HG03432 (cell line): ENCODE measurements at regions not wholly inside any gene's neighbourhood (a gene's known extent, or its start where the extent isn't known, plus 50 kb on each side); places are given as distances from the start of the nearest gene placed in this dataset.
A peak's percentile ranks its signal among the peaks of the same experiment; 100 is the strongest.

Experiments used
- ATAC-seq: cut with Tn5 transposase; IDR thresholded peaks from one replicate; pipeline ENCODE4 v1.9.1; 2021; ENCODE audit warnings: mild to moderate bottlenecking, moderate library complexity; ENCODE audit not compliant: unreplicated experiment

DNA sequence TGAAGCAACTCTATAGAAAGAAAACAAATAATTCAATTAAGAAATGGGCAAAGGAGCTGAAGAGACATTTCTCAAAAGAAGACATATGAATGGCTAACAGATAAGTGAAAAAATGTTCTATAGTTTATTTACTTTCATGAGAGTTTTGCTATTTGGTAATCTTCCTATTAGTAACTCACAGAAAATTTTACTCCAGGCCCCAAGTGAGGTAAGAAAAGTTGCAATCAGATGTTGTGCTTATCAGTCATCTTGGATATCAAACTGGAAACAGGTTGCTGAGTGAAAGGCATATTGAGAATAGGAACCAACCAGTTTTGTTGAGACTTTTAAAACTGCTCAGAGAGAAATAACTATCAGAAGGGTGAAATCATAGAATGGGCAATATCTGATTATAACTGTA is 1179.0 kb upstream of the ACVR2A start:
- no peak for ATAC-seq

DNA sequence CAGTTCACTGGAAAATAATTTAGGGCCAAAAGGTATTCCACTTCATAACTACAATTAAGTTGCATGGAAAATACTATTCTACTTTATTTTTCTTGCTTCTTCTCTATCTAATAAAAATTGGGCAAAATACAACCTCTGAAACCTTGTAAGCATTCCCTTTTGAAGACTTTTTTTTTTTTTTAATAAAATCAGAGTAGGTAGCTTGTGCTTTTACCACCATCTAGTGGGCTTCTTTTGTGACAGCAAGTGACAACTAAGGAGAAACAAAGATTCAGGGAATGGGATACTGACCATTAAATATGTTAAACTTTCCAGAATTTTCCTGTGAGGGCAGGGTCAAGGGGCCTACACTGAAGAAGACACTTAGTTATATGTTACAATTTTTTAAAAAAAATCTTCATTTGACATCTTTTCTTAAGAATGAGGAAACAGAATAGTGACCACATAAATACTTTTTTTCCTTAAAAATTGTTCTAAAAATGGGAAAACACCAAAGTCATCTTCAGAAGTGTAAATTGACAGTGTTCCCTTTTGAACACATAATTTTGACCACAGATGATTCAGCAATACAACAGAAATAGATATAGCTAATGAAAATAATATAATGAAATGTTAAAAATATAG is 1183.2 kb upstream of the ACVR2A start:
- no peak for ATAC-seq

DNA sequence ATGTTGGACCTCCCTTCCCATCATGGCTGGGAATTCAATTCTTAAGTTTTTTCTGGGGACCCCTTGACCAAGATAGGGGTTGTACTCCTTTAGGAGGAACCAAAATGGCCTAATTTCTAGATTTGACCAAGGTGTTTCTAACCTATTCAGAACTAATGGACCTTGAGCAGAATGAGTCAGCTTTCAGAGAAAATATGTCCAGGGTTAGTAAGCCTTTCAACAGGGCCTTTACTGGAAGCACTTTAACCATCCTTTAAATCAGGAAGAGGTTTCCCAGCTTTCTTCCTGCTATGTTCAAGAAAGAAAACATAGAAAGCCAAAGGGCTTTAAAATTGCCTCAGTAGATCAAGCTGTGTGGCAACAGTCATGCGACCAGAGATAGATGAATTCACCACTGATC is 1184.9 kb upstream of the ACVR2A start:
- no peak for ATAC-seq

DNA sequence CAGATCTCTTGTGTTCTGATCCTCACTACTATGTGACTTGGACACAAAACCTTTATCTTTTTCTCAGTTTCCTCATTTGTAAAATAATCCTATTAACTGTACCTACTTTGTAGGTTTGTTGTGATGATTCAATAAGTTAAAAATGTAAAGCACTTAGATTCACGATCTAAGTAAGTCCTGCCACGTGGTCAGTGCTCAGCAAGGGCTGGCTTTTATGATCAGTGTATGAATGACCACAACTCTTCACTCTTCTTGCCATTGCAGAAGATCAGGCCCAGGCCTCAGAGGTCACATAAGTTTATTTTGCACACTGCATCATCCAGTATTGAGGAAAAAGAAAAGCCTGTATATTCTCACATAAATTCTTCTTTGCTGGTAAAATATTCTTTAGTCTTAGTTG is 1192.5 kb upstream of the ACVR2A start:
- ATAC-seq: no peak

DNA sequence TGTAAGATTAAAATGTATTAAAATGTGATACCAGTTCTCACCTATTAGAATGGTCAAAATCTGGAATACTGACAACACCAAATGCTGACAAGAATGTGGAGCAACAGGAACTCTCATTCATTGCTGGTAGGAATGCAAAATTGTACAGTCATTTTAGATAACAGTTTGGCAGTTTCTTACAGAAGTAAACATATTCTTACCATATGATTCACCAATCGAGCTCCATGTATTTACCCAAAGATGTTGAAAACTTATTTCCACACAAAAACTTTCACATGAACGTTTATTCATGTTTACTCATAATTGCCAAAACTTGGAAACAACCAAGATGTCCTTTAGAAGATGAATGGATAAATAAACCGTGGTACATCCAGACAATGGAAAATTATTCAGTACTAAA is 1193.5 kb upstream of the ACVR2A start:
- no peak for ATAC-seq

DNA sequence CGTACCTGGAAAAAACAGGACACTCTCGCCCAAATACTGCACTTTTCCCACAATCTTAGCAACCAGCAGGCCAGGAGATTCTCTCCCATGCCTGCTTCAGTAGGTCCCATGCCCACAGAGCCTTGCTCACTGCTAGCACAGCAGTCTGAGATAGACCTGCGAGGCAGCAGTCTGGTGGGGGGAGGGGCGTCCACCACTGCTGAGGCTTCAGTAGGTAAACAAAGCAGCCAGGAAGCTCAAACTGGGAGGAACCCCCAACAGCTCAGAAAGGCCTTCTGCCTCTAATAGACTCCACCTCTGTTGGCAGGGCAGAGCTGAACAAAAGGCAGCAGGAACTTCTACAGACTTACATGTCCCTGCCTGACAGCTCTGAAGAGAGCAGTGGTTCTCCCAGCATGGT is 1202.8 kb upstream of the ACVR2A start:
- no peak for ATAC-seq

DNA sequence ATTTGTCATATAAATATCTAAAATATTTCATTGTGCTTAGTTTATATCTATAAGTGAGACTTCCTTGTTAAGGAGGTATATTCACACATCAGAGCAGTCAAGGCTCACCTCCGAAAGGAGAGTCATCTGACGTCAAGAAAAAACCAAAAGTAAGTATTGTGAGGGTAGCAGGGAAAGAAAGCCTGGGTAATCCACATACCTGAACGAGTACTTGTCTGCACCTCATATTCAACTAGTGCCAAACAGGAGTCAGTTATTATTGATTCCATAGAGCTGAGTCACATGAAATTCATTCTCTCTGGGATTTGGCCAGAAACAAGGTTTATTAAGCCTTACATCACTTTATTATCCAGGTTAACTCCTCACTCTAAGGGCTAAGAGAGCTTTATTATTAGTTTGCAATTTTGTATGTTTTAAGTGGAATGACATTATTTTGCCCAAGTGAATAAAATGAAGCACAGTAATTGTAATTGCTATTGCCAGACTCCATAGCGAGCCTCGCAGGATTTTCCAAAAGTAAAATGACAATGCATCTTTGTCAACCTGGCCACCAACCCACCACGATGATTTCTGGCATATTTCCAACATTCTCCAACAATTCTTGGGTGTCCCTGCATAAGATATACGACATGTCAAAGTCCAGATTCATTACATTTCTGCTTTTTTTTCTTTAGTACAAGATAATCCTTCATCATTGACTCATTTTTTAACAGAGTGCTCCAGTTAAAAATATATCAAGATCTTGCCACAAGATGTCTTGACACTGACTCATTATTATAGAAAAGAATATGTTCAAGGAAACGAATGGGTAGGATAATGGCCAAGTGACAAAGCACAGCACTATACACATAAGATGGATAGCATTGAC is 1210.4 kb upstream of the ACVR2A start:
- ATAC-seq: no peak

DNA sequence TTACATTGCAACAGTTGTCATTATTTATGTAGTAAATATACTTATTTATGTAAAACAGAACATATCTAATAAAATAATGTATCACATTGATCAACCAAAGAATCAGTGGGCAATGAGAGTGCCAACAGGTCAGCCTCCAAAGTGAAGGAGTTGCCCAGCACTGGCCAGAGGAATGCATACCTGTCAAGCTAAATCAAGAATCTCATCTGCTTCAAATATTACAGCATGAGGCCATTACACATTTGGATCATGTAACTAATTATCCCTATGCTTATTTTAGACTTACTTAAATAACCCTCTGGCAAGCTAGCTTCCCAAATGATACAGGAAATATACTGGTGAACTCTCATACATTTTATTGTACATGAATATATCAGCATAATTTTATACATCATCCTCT is 1211.7 kb upstream of the ACVR2A start:
- no peak for ATAC-seq

DNA sequence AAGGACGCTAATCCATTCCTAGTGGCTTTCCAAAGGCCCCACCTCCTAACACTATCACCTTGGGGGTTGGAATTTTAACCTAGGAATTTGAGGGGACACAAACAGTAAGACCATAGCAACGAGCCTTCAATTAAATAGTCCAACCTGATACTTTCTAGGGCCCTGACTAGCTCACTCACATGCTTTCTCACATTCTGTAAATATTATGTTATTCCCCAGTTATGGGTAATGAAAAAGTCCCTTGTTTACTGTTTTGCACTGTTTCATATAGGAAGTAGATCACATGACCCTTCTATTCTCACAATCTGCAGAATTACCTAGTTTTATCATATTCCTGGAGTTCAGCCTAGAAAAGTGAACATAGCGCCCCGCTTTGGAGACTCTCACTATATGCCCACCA is 1212.1 kb upstream of the ACVR2A start:
- peak; percentile 55 for ATAC-seq

DNA sequence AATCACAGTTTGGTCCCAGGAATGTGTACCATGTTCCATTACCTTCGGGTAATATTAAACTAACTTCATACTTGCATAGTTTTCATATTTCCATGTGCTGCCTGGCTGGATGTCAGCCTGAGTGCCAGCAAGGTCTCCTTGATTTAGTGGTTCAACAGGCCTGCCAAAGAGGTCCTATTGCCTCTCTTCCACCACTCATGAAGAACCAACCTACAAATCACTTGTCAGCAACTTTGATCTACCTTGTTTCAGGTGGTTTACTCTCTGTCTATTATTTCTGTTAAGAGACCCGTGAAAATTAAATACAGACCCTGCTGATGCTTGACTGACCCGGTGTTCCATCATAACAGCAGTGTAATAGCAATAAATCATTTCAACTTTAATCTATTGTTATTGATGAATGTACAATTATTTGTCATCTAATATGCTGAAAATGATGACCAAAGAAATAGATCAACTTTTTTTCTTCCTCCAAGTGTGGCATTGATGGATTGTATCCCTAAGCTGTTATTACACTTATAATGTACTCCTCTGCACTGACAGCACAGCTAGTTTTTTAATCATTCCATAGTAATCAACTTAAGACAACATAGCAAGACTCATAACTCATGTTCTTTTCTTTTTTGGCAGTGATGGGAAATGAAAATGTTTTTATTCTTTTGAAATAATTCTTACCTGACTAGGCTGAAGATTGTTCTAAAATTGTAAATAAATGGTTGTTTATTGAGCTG is 1220.2 kb upstream of the ACVR2A start:
- ATAC-seq: no peak

DNA sequence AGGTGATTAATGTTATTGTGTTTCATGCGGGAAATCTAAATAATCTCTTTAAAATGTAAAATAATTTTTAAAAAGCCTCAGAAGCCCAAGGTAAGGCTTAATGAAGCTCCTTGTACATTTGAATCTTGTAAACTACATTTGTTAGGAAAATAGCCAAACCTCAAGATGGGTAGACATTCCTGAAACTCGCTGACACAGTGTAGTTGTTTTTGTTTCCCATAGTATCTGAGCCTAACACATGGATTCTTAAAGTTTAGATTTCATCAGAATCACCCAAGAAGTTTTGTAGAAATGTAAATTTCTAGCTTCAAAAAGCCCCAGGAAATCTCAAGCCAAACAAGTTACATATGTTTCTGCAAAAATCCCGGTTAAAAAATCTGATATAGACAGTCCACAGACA is 1221.1 kb upstream of the ACVR2A start:
- ATAC-seq: no peak

DNA sequence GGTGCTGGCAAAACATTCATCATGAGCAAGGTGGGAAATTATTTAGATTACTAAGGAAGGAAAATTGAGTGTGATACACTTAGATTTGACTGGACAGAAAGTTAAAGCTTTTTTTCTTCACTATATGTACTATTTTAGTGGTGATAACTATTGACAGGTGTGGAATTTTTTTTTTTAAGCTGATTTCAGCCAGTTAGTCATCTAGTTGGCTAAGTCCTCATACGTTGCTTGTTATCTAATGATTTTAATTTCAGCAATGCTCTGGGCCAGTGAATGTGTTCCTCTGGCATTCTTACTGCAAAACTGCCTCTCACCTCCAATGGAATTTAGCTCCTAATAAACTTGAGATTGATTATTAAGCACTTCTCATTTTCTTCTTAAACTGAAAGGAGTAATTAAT is 1223.2 kb upstream of the ACVR2A start:
- no peak for ATAC-seq

DNA sequence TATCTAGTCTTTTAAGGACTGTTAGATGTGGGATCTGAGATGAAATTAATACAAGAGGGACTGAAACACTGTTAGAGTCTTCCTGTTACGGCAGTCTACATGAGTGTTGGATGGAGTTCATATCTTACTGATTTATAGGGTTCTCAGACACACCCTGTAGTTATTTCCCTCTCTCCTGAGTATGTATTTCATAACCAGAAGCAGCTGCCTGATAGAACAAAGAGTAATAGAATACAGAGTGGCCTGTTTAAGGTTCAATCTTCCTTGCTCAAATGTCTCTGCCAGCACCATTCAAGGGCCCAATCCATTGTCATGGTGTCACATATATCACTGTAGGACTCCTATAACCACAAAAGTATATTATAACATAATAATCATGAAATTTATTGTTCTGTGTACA is 1229.1 kb upstream of the ACVR2A start:
- no peak for ATAC-seq

DNA sequence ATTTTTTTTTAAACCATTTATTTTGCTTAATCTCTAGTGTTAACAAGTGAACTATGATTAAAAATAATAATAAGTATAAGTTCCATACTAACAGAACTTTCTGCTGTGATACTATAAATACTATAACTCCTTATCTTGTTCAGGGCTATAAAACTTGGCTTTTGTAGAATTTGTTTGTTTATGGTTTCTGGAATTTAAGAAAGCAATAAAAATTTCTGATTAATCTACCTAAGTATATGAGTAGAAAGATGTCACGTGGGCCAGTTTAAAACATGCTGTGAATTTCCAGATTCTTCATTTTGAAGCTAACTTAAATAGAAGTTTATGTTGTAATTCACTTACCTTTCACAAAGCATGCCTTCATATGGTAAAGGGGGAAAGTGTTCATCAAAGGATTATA is 1236.3 kb upstream of the ACVR2A start:
- no peak for ATAC-seq

DNA sequence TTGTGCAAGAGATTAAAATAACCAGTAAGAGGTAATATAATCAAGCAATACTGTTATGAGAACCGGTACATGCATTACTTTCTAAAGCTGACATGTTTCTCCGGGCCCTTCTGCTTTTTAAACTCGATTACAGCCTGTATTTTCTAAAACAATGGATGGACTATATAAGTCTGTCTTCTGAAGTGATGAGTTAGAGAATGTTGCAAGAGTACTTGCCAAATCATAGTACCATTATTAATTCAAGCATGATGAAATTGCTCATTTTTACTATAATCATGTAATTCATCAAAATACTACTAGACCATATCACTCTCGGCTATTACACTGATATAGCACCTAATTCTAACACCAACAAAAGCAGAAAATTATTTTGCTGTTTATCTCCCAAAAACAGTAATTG is 1240.3 kb upstream of the ACVR2A start:
- no peak for ATAC-seq

DNA sequence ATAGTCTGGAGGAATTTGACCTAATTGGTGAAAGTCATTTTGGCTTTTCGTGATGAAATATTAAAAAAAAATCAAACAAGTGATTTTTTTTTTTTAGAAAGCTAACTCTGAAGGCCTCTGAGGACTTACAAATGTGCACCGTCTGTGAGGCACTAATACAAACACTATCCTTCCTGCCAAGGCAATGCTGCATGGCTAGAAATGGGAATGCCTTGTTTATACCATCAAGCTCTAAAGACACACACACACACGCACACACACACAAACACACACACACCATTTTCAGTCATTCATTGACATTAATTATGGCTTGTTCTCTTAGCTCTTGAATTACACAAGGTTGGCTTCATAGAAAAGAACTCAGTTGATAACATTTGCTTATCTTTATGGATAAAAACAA is 1242.0 kb upstream of the ACVR2A start:
- ATAC-seq: no peak

DNA sequence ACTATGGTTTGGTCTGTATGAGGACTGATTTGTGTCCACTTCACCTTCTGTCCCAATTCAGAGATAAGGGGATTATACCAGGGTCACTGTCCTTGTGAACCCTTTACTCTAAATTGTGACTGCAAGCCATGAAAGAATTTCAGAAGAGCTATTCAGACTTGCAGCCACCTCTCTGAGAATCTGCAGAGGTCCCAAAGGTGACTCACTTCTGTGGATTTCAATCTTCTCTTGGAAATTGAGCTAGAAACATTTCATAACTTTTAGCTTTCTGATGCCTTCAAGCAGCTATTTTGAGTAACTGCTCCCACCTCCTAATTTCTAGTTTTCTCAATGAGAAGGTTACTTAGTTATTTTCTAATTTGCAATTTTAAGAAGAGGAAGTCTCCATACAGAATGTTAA is 1242.4 kb upstream of the ACVR2A start:
- ATAC-seq: no peak

DNA sequence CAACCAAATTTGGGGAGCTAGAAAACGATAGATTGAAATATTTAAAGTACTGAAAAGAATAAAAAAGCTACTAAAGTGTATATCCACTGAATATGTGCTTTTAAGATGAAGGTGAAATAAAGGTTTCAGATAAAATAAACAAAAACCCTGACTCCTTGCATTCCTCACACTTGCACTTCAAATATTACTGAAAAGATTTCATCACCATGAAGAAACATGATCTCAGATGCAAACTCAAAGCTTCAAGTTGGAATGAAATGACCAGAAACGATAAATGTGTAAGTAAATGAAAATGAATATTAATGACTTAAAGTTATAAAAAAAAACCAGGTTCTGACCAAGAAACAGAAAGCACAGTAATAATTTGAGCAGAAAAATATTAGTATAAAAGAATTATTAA is 1246.0 kb upstream of the ACVR2A start:
- ATAC-seq: no peak

DNA sequence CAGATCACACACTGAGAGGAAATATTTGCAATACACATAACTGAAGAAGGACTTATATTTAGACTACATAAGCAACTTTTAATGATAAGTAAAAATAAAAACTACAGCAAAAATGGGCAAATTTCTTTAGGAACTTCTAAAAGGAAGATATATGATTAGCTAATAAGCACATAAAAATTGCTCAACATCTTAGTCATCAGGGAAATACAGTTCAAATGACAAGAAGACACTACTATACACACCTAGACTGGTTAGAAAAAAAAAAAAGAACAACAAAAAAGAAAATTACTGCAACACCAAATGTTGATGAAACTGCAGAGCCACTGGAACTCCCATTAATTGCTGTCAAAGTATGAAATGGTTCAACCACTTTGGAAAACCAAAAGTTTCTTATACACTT is 1247.5 kb upstream of the ACVR2A start:
- no peak for ATAC-seq

DNA sequence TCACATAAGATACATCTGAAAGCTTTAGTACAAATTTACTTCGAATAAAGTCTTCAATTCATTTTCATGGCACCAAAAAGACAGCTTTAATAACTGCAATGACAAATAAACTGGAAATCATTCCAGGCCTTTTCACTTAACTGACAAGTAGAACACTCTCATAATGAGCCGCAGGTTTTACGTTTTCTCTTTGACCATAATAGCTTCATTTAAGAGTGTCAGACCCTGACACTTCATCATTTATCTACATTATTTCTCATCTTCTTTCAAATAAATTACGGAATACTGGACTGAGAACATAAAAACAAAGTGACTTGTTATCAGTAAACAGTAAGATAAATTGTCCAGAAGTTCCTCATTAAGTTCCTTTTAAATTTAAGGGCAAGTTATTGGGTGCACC is 1252.9 kb upstream of the ACVR2A start:
- ATAC-seq: no peak

DNA sequence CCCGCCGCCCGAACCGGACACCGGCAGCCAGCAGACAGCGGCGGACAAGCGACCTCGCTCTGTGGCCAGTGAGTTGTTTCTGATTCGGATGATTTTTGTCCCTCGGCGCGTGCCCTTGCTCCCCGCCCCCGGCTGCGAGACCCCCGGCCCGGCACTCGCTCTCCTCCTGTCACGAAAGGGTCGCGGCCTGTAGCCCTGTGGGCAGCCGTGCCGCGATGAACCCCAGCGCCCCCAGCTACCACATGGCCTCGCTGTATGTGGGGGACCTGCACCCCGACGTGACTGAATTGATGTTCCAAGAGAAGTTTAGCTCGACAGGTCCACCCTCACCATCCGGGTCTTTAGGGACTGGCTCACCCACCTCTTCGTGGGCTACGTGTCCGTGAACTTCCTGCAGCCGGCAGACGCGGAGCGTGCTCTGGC is 1257.5 kb upstream of the ACVR2A start:
- ATAC-seq: no peak

DNA sequence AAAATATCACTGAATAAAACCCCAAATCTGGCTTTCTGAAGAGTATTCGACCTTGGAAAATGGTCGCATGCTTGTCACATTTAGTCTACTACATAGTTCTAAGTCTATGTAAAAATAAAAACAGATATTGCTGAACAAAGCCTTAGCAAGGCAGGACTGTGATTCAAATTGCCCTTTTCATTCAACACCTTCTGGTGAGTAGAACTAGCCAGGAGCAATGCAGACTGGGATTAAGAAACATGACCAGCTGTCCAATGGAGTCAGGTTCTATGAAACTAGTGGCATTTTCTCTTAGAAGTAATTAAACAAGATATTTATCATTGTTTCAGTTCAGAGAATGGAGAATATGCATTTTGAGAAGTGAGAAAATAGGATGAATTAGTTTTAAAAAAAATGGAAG is 1260.5 kb upstream of the ACVR2A start:
- ATAC-seq: no peak
